ENCODE measurements at regions not wholly inside any gene's neighbourhood (a gene's known extent, or its start where the extent isn't known, plus 50 kb on each side); places are given as distances from the start of the nearest gene placed in this dataset.

GRCh38 chr21:28418726-28419514 lies 573.8 kb downstream of the LTN1 start:
- no peak for TF ChIP-seq CTCF (IDR thresholded peaks at IDR 0.05; ENCODE audit: low read depth, low read length, poor library complexity, severe bottlenecking)
- TF ChIP-seq EZH2phosphoT487 (IDR thresholded peaks at IDR 0.05; ENCODE audit: borderline replicate concordance, low read length) = no peak
- Histone ChIP-seq H3K9me3 (ENCODE audit: control insufficient read depth, insufficient read depth, low read length) (no peaks in the 10 kb centered on the region), H3K36me3 (ENCODE audit: control insufficient read depth, low read length) (no peaks in the 10 kb centered on the region), H3K4me2 (ENCODE audit: low read length) (no peak overlapping the region), H3F3A (ENCODE audit: control insufficient read depth, insufficient read depth) (no peaks in the 10 kb centered on the region), H3K79me2 (ENCODE audit: control insufficient read depth, low read length) (no peaks in the 10 kb centered on the region), H3K4me1 (ENCODE audit: control insufficient read depth, low read length) (no peaks in the 10 kb centered on the region), H3K4me3 (ENCODE audit: low read length) (no peak overlapping the region), H3K27ac (ENCODE audit: low read depth, low read length) (no peak overlapping the region), H3K27me3 (ENCODE audit: control insufficient read depth, low read length) (no peaks in the 10 kb centered on the region), H3K9me2 (replicated peaks; ENCODE audit: control insufficient read depth, low read length) (no peaks in the 10 kb centered on the region), H4K20me1 (ENCODE audit: control insufficient read depth, insufficient read depth, low read depth, low read length) (no peaks in the 10 kb centered on the region)

GRCh38 chr21:28410256-28410655 lies 582.4 kb downstream of the LTN1 start:
- H3K36me3 ChIP-seq (ENCODE audit: control insufficient read depth, low read length) = no peaks in the 10 kb centered on the region
- no peaks in the 10 kb centered on the region for H3K27me3 ChIP-seq (ENCODE audit: control insufficient read depth, low read length)
- no peak overlapping the region for H3K27ac ChIP-seq (ENCODE audit: low read depth, low read length)
- no peaks in the 10 kb centered on the region for H3K9me2 ChIP-seq (replicated peaks; ENCODE audit: control insufficient read depth, low read length)
- no peaks in the 10 kb centered on the region for H3K79me2 ChIP-seq (ENCODE audit: control insufficient read depth, low read length)
- TF ChIP-seq EZH2phosphoT487 (IDR thresholded peaks at IDR 0.05; ENCODE audit: borderline replicate concordance, low read length) (no peak), CTCF (IDR thresholded peaks at IDR 0.05; ENCODE audit: low read depth, low read length, poor library complexity, severe bottlenecking) (no peak)
- H3F3A ChIP-seq (ENCODE audit: control insufficient read depth, insufficient read depth) = no peaks in the 10 kb centered on the region
- no peaks in the 10 kb centered on the region for H3K4me1 ChIP-seq (ENCODE audit: control insufficient read depth, low read length)
- H4K20me1 ChIP-seq (ENCODE audit: control insufficient read depth, insufficient read depth, low read depth, low read length) = no peaks in the 10 kb centered on the region
- H3K4me3 ChIP-seq (ENCODE audit: low read length) = no peak overlapping the region
- H3K4me2 ChIP-seq (ENCODE audit: low read length) = no peak overlapping the region
- H3K9me3 ChIP-seq (ENCODE audit: control insufficient read depth, insufficient read depth, low read length) = no peaks in the 10 kb centered on the region

- TF ChIP-seq EZH2phosphoT487 (IDR thresholded peaks at IDR 0.05; ENCODE audit: borderline replicate concordance, low read length) (no peak), CTCF (IDR thresholded peaks at IDR 0.05; ENCODE audit: low read depth, low read length, poor library complexity, severe bottlenecking) (no peak)
- no peak overlapping the region for H3K4me2 ChIP-seq (ENCODE audit: low read length)
- no peaks in the 10 kb centered on the region for H3K4me1 ChIP-seq (ENCODE audit: control insufficient read depth, low read length)
- H3K4me3 ChIP-seq (ENCODE audit: low read length) = no peak overlapping the region
- H4K20me1 ChIP-seq (ENCODE audit: control insufficient read depth, insufficient read depth, low read depth, low read length) = no peaks in the 10 kb centered on the region
- no peaks in the 10 kb centered on the region for H3K9me3 ChIP-seq (ENCODE audit: control insufficient read depth, insufficient read depth, low read length)
- no peaks in the 10 kb centered on the region for H3K27me3 ChIP-seq (ENCODE audit: control insufficient read depth, low read length)
- no peaks in the 10 kb centered on the region for H3K79me2 ChIP-seq (ENCODE audit: control insufficient read depth, low read length)
- H3K27ac ChIP-seq (ENCODE audit: low read depth, low read length) = no peak overlapping the region
- no peaks in the 10 kb centered on the region for H3K36me3 ChIP-seq (ENCODE audit: control insufficient read depth, low read length)
- no peaks in the 10 kb centered on the region for H3K9me2 ChIP-seq (replicated peaks; ENCODE audit: control insufficient read depth, low read length)
- no peaks in the 10 kb centered on the region for H3F3A ChIP-seq (ENCODE audit: control insufficient read depth, insufficient read depth)
These were observed 590.1 kb downstream of the LTN1 start for GRCh38 chr21:28402616-28402989.
